Heart left ventricle (tissue), 16 donors: ENCODE measurements at regions not wholly inside any gene's neighbourhood (a gene's known extent, or its start where the extent isn't known, plus 50 kb on each side); places are given as distances from the start of the nearest gene placed in this dataset.

Source experiments
- ATAC-seq, 4 donors: fragments of 200-7000 bp; cut with Tn5 transposase; one replicate each; pipeline ENCODE4 v1.9.1; 2020 to 2022; ENCODE audit warnings: moderate library complexity in 4 of 4, mild to moderate bottlenecking in 3 of 4, moderate number of reproducible peaks in 1 of 4
- DNase-seq, 5 donors: peaks; one replicate each; pipeline ENCODE4 v3.0.0-alpha.2; 2020
- H3K27ac ChIP-seq, 12 donors: fragments of 200-600 bp; sonication (generic) in 4 of 12; one replicate each; pipeline versions ENCODE4 v1.5.0 to v1.8.0; 2016 to 2022; ENCODE audit warnings: mild to moderate bottlenecking in 2 of 12
- H3K27me3 ChIP-seq, 9 donors: fragments of 200-600 bp; sonication (generic) in 2 of 9; one replicate each; pipeline versions ENCODE4 v1.5.1 to v1.8.0; 2016 to 2022; ENCODE audit warnings: mild to moderate bottlenecking in 3 of 9
- H3K36me3 ChIP-seq, 9 donors: fragments of 200-600 bp; sonication (generic) in 2 of 9; one replicate each; pipeline versions ENCODE4 v1.5.0 to v1.8.0; 2018 to 2022; ENCODE audit warnings: mild to moderate bottlenecking in 2 of 9
- H3K4me1 ChIP-seq, 12 donors: fragments of 200-600 bp; sonication (generic) in 4 of 12; one replicate each; pipeline versions ENCODE4 v1.5.0 to v1.8.0; 2016 to 2022; ENCODE audit warnings: mild to moderate bottlenecking in 3 of 12
- H3K4me3 ChIP-seq, 12 donors: fragments of 200-600 bp; sonication (generic) in 4 of 12; one replicate each; pipeline versions ENCODE4 v1.5.0 to v1.8.0; 2017 to 2022; ENCODE audit warnings: mild to moderate bottlenecking in 9 of 12, moderate library complexity in 4 of 12
- H3K9me3 ChIP-seq, 12 donors: fragments of 200-600 bp; sonication (generic) in 4 of 12; one replicate each; pipeline versions ENCODE4 v1.5.0 to v1.8.0; 2016 to 2022; ENCODE audit warnings: mild to moderate bottlenecking in 1 of 12
- CTCF ChIP-seq, 12 donors: fragments of 200-600 bp; sonication (generic) in 4 of 12; IDR thresholded peaks; one replicate each; pipeline versions ENCODE4 v1.5.0 to v1.8.0; 2018 to 2022; ENCODE audit warnings: antibody characterized with exemption in 12 of 12, mild to moderate bottlenecking in 5 of 12
- POLR2A ChIP-seq, 2 donors: fragments of 450-650 bp; IDR thresholded peaks; one replicate each; pipeline ENCODE4 v1.6.1; 2017; ENCODE audit warnings: antibody characterized with exemption in 2 of 2, mild to moderate bottlenecking in 2 of 2, moderate library complexity in 2 of 2
- whole genome bisulfite sequencing, 4 donors: extraction: QIAGEN DNeasy Blood & Tissue Kit in 2 of 4; methylation state at CpG; one replicate each; pipeline versions ENCODE4 v1.1.5 to v1.1.7; 2013 to 2018; 5-methylcytosine and 5-hydroxymethylcytosine counted together
- intact Hi-C, 10 donors: fragments of 100-400 bp; cut with DNase I; formaldehyde crosslinking; loops; one replicate each; pipeline versions ENCODE4 v1.11.1 to v1.14.2; 2022
- donor health status: ischemic (EF 13 %, LVEDD 7.1; RV severe dilation, severe dysfunction).
- donor health status: healthy with polysubstance abuse.
- donor health status: DM: no; HTN: yes; CAD: no.
- donor health status: DM: no; HTN: no; CAD: no.
- donor health status: ischemic (EF 25% LVEDD 6.9; RV normal size, moderate dysfunction).
- donor health status: ischemic (EF 25% LVEDD 5.7; RV mildly dilated, moderate dysfunction).
- donor health status: healthy.
- donor health status: DM: yes; HTN: yes; CAD: no.
- donor health status: ischemic (EF 35%, LVEDD 5.7; RV mildly dilated, moderate dysfunction).
- donor health status: nonischemic (EF 11% LVEDD 7.7; RV severe dilation, severe dysfunction).
- donor health status: DM: yes; HTN: yes; CAD: no.
- donor health status: PGD.
- donor health status: ischemic (EF 29% LVEDD 5.4; RV normal size, mild dysfunction).
- donor health status: nonischemic (EF 23%, LVEDD 6.1; RV moderate dilation, normal function).

GRCh38 chr4:1472911-1473518 lies 66.8 kb upstream of the NKX1-1 start:
- ATAC-seq (no peak), DNase-seq (no peak)
- peaks cover 0 to 11% (median 0%) of the 10 kb centered on the region in 12 donors for H3K4me1 ChIP-seq
- TF ChIP-seq POLR2A (IDR thresholded peaks at IDR 0.05) = no peak
- no peak for TF ChIP-seq CTCF (IDR thresholded peaks at IDR 0.05)
- 57 to 74% (median 71%) methylated on average over 4 to 9 of the region's 9 CpGs for WGBS, 4 donors
- no peaks in the 10 kb centered on the region for H3K9me3 ChIP-seq
- intact Hi-C loops = no loop called here
- H3K4me3 ChIP-seq = no peak overlapping the region
- H3K36me3 ChIP-seq = no peaks in the 10 kb centered on the region
- H3K27me3 ChIP-seq = peaks cover 21 to 46% (median 27%) of the 10 kb centered on the region in 9 donors
- H3K27ac ChIP-seq = no peak overlapping the region

DNA sequence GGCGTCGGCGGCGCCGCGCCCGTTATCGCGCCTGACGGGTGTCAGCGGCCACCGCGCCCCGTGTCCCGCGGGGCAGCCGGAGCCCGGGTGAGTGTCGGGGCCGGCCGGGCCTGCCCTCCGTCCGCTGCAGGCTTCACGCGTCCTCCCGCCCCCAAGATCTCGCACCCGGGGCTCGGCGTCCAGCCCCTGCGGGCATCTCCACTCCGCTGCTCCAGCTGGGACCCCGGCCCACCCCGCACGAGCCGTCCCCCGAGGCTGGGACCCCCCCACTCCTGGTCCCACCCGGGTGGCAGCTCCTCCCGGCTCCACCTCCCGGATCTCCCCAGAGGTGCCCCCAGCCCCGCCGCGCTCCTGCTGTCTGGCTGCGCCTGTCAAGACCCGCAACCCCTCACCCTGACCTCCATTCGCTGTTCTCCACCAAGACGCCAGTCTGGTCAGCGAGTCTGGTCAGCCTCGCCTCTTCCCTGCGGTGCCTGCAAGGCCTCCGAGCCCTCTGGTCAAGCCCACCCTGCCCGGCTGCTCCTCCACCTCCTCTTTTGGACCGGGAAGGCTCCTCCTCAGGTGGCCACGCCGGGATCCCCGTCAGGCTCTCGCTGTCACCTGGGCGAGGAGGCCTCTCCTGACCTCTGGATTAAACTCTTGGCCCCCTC lies 66.0 kb upstream of the NKX1-1 start:
- Histone ChIP-seq H3K9me3 (no peaks in the 10 kb centered on the region), H3K36me3 (no peaks in the 10 kb centered on the region), H3K4me1 (peaks cover 0 to 11% (median 0%) of the 10 kb centered on the region in 12 donors), H3K27ac (no peak overlapping the region), H3K4me3 (peak overlapping the region in 1 of 12 donors; percentile 6), H3K27me3 (peaks cover 21 to 46% (median 27%) of the 10 kb centered on the region in 9 donors)
- intact Hi-C loops = no loop called here
- 6 to 13% (median 10%) methylated on average over 38 to 58 of the region's 58 CpGs for WGBS, 4 donors
- DNase-seq (no peak), ATAC-seq (no peak)
- TF ChIP-seq CTCF (IDR thresholded peaks at IDR 0.05) = no peak
- no peak for TF ChIP-seq POLR2A (IDR thresholded peaks at IDR 0.05)

GRCh38 chr4:1471443-1472147 lies 65.4 kb upstream of the NKX1-1 start:
- H3K4me1 ChIP-seq = peaks cover 0 to 11% (median 0%) of the 10 kb centered on the region in 12 donors
- WGBS, 4 donors = 12 to 15% (median 14%) methylated on average over 21 to 55 of the region's 55 CpGs
- no peak overlapping the region for H3K27ac ChIP-seq
- no peak for ATAC-seq
- H3K36me3 ChIP-seq = no peaks in the 10 kb centered on the region
- H3K9me3 ChIP-seq = no peaks in the 10 kb centered on the region
- peak overlapping the region in 1 of 12 donors; percentile 6 for H3K4me3 ChIP-seq
- no peak for DNase-seq
- TF ChIP-seq CTCF (IDR thresholded peaks at IDR 0.05) (no peak), POLR2A (IDR thresholded peaks at IDR 0.05) (no peak)
- peaks cover 21 to 46% (median 27%) of the 10 kb centered on the region in 9 donors for H3K27me3 ChIP-seq
- intact Hi-C loops = no loop called here

DNA sequence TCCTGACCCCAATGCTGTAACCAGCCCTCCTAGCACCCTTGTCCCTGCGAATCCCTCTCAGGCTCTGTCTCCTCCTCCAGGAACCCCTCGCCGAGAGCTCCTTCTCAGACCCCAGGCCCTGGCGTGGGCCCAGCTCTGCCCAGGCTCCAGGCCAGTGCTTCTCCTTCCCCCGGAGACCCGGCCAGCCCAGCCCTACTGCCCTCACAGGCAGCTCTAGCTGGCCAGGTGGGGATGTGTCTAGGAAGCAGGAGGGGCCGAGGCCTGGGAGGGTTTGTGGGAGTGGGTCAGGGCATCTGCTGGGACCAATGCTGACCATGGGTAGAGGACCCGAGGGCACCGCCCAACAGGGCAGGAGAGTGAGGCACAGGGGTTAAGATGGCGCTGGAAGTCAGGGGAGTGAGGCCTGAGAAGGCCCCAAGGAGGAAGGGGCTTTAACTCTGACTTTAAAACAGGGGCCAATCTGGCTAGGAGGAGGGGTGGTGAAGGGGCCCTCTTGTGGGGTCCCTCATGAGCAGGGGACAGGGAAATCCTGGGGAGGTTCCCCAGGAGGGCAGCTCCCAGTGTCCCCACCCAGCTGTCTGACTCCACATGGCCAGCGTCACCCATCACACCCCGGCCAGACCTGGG lies 64.7 kb upstream of the NKX1-1 start:
- Histone ChIP-seq H3K27me3 (peaks cover 21 to 50% (median 28%) of the 10 kb centered on the region in 9 donors), H3K4me1 (peaks cover 0 to 11% (median 0%) of the 10 kb centered on the region in 12 donors), H3K4me3 (no peak overlapping the region), H3K27ac (no peak overlapping the region), H3K36me3 (no peaks in the 10 kb centered on the region), H3K9me3 (no peaks in the 10 kb centered on the region)
- intact Hi-C loops = no loop called here
- DNase-seq = no peak
- WGBS, 4 donors = 74 to 80% (median 77%) methylated on average over 8 to 12 of the region's 12 CpGs
- no peak for ATAC-seq
- no peak for TF ChIP-seq CTCF (IDR thresholded peaks at IDR 0.05)
- no peak for TF ChIP-seq POLR2A (IDR thresholded peaks at IDR 0.05)
